ENCODE measurements at regions not wholly inside any gene's neighbourhood (a gene's known extent, or its start where the extent isn't known, plus 50 kb on each side); places are given as distances from the start of the nearest gene placed in this dataset.

DNA sequence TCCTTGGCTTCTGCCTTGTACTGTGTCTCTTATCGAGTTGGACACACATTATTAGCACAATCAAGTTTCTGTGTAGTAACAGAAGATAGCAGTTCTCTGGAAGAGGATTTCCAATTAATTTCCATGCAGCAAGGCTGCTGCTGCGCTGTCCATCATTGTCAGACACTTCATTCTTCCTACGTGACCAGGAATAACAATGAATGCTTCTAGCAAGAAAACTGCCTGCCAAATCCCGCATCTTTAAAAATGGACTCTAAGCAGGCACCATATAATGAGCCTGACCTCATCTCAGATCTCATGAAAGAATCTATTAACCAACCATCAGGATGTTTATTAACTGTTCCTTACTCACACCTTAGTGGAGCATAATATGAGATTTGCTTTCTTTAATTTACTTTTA is 1067.7 kb upstream of the FAM98A start:
- TF ChIP-seq CTCF (IDR thresholded peaks at IDR 0.05; ENCODE audit: low read depth, low read length, missing control alignments), result no peak
- DNase-seq (ENCODE audit: extremely low read depth, low read depth), result no peak
- H3K4me3 ChIP-seq (replicated peaks; ENCODE audit: low read depth, low read length), result no peak overlapping the region

DNA sequence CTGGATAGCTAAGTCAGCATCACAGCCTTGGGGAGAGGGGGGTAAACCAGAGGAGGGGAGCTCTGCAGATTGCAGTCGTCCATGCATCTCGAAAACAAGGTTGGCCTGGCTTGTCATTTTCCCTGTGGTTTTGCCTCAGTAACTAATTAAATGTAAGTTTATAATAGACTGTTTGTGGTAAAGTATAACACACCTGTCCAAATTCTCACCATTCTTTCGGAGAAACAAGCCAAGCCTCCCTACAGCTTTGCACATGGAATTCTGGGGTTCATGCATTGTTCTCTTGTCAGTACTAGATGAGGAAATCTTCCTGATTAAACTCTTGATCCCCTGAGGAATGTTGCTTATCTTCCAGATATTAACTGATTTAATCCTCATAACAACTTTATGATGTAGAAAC is 1065.2 kb upstream of the FAM98A start:
- no peak for TF ChIP-seq CTCF (IDR thresholded peaks at IDR 0.05; ENCODE audit: low read depth, low read length, missing control alignments)
- no peak for DNase-seq (ENCODE audit: extremely low read depth, low read depth)
- H3K4me3 ChIP-seq (replicated peaks; ENCODE audit: low read depth, low read length), result no peak overlapping the region

DNA sequence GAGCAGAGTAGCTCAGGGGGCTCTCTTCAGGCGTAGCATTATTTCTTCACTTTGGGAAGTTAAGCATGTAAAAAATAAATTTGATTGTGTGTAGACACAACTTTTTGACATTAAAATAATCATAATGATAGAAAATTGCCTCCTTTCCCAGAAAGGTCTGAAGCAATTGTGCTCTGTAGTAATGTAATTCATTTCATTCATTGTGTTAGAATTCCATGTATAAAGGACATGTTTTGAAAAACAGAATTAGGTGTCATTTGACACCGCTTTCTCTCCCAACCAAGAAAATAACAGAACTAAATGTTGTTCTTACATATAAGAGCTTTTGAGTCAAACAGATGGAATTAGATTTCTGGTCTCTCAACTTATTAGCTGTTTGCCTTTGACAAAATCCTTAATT is 1064.2 kb upstream of the FAM98A start:
- no peak for TF ChIP-seq CTCF (IDR thresholded peaks at IDR 0.05; ENCODE audit: low read depth, low read length, missing control alignments)
- no peak overlapping the region for H3K4me3 ChIP-seq (replicated peaks; ENCODE audit: low read depth, low read length)
- DNase-seq (ENCODE audit: extremely low read depth, low read depth), result no peak

- no peak for DNase-seq (ENCODE audit: extremely low read depth, low read depth)
- TF ChIP-seq CTCF (IDR thresholded peaks at IDR 0.05; ENCODE audit: low read depth, low read length, missing control alignments), result no peak
- H3K4me3 ChIP-seq (replicated peaks; ENCODE audit: low read depth, low read length), result no peak overlapping the region
Measured at GRCh38 chr2:34660741-34661140, 1061.6 kb upstream of the FAM98A start.

- no peak overlapping the region for H3K4me3 ChIP-seq (replicated peaks; ENCODE audit: low read depth, low read length)
- no peak for TF ChIP-seq CTCF (IDR thresholded peaks at IDR 0.05; ENCODE audit: low read depth, low read length, missing control alignments)
- DNase-seq (ENCODE audit: extremely low read depth, low read depth), result no peak
Measured at GRCh38 chr2:34656632-34657031, 1057.5 kb upstream of the FAM98A start.

- peak; percentile 1 for DNase-seq (ENCODE audit: extremely low read depth, low read depth)
- no peak overlapping the region for H3K4me3 ChIP-seq (replicated peaks; ENCODE audit: low read depth, low read length)
- no peak for TF ChIP-seq CTCF (IDR thresholded peaks at IDR 0.05; ENCODE audit: low read depth, low read length, missing control alignments)
Measured at GRCh38 chr2:34652636-34653035, 1053.5 kb upstream of the FAM98A start.

DNA sequence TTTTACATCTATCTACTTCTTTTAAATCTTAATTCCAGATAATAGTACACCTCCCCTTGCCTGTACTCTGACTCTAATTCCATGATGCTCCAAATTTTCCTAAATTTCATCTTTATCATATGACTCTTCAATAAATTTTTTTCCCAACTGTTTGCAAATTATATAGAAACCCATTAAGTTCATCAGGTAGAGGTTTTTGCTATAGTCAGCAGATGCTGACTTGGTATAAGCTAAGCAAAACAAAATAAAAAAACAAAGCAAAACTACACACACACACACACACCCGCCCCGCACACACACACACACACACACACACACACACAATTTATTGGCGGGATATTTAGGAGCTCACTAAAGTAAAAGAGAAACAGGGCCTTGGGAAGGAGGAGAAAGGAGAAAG is 1047.8 kb upstream of the FAM98A start:
- TF ChIP-seq CTCF (IDR thresholded peaks at IDR 0.05; ENCODE audit: low read depth, low read length, missing control alignments), result no peak
- no peak for DNase-seq (ENCODE audit: extremely low read depth, low read depth)
- no peak overlapping the region for H3K4me3 ChIP-seq (replicated peaks; ENCODE audit: low read depth, low read length)

Measured in HFF-Myc (cell line).